MV-4-11 (cell line): ENCODE measurements at regions not wholly inside any gene's neighbourhood (a gene's known extent, or its start where the extent isn't known, plus 50 kb on each side); places are given as distances from the start of the nearest gene placed in this dataset.
"Not testable (repeated sequence)": the region's sequence is repeated elsewhere in the genome, so short reads cannot be mapped to it uniquely, and the experiment has no call there.

ENCODE experiments used
- DNase-seq: peaks from one replicate; lab custom pipeline; 2025; lab: John Stamatoyannopoulos, UW

DNA sequence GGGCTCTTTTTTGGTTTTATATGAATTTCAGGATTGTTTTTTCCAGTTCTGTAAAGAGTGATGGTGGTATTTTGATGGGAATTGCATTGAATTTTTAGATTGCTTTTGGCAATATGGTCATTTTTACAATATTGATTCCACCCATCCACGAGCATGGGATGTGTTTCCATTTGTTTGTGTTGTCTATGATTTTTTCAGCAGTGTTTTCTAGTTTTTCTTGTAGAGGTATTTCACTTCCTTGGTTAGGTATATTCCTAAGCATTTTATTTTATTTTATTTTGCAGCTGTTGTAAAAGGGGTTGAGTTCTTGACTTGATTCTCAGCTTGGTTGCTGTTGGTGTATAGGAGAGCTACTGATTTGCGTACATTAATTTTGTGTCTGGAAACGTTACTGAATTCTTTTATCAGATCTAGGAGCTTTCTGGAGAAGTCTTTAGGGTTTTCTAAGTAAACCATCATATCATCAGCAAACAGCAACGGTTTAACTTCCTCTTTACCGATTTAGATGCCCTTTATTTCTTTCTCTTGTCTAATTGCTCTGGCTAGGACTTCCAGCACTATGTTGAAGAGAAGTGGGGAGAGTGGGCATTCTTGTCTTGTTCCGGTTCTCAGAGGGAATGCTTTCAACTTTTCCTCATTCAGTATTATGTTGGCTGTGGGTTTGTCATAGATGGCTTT lies 69.4 kb upstream of the GNG12 start:
- DNase-seq, result not testable (repeated sequence)

DNA sequence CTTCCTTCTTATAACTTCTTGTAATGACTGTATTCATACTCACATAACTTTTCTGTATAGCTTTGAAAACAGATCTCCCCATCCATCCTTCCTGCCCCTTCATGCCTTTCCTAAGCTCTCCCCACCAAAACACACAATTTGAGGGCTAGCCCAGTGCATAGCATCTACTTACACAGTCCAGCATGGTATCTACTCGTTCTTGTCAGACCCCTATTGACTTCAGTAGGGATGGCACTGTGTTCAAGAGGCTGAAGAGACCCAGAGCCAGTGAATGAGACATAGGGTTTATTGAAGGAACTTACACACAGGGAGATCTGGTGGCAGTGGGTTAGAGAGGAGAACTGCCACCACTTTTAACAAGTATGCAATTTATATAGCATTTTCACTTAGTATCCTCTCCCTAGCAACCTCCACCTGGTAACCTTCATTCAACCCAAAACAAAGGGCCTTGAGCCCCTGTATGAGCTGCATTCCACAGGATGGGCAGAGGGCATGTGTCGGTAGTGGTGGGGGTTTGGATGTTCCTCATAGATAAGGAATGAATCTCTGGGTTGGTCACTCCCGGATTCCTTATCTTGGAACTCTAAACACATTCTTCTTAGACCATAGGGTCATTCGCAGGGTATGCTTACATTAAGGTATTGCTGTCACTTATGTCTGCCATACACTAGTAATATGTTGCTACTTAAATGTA lies 64.9 kb upstream of the GNG12 start:
- DNase-seq, result no peak

DNA sequence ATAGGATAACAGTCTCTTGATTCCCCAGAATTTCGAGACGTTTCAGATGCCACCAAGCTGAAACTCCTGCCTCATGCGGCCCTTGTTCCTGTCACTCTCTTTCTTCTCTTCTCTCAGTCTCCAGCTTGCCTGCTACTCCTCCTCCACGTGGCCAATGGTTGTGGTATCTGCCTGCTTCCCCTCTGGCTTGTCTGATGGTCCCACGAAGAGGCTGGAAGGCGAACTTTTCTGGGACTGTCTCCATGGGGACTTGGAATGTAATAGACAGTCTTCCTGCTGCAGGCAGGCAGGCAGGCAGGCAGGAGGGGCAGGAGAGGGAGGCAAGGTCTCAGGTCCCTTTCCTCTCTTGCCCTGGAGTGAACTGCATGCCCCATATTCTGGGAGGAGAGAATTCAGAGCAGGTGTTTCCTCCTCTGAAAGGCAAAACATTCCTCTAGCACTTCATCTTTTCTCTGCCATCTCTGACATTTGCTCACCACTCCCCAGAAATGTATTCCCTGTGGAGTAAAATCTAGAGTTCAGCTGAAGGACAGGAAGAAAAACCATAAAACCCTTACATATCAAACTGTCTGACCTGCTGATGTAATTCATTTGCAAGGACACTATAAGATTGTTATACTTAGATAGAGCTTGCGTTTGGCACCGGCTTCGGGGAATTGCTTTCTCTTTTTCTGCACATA lies 64.1 kb upstream of the GNG12 start:
- DNase-seq, result no peak

DNA sequence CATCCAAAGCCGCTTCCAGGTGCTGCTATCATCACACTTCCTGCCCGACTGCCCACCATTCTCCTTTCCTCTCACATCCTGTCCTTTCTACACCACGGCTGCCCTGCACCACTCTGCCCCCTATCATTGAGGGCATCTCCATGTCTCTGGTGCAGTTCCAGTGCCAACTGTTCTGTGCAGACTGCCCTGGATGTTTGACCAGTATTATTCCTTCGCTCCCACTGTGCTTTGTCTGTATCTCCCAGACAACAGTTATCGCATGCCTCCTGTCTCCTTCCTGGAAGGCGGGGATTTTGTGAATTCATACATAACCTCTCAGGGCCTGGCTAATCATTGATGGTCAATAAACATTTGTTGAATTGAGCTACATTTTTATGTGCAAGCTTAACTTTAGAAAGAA lies 63.6 kb upstream of the GNG12 start:
- no peak for DNase-seq

DNA sequence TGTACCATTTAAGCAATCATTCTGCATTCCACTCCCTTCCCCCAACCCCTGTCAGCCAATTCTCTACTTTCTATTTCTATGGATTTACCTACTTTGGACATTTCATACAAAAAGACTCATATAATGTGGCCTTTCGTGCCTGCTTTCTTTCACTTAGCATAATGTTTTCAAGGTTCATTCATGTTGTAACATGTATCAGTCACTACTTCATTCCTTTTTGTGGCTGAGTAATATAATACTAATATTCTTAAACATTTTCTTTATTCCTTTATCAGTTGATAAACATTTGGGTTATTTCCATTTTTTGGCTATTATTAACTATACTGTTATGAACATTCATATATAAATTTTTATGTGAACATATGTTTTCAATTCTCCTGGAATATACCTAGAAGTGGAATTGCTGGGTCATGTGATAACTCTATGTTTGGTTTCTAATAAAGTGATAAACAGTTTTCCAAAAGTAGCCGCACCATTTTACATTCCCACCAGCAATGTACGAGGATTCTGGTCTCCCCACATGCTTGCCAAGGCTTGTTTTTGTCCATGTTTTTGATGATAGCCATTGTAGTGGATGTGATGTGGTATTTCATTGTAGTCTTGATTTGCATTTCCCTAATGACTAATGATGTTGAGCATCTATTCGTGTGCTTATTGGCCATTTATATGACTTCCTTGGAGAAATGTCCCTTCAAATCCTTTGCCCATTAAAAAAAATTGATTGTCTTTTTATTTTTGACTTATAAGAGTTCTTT lies 61.9 kb upstream of the GNG12 start:
- DNase-seq, result no peak

DNA sequence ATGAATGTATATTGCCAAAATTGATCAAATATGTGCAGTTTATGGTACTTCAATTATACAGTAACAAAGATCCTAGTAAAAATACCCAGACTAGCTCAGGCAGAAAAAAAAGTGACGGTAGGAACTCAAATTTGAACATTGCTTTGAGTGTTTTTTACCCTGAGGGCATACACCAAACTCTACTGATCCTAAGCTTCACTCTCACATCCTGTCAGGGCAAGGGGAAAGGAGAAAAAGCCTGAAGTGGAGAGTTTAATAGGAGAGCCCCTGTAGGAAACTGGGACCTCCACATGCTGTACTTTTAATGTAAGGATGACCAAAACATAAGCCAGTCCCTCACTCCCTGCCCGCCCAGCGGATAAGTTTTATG lies 59.8 kb upstream of the GNG12 start:
- no peak for DNase-seq

DNA sequence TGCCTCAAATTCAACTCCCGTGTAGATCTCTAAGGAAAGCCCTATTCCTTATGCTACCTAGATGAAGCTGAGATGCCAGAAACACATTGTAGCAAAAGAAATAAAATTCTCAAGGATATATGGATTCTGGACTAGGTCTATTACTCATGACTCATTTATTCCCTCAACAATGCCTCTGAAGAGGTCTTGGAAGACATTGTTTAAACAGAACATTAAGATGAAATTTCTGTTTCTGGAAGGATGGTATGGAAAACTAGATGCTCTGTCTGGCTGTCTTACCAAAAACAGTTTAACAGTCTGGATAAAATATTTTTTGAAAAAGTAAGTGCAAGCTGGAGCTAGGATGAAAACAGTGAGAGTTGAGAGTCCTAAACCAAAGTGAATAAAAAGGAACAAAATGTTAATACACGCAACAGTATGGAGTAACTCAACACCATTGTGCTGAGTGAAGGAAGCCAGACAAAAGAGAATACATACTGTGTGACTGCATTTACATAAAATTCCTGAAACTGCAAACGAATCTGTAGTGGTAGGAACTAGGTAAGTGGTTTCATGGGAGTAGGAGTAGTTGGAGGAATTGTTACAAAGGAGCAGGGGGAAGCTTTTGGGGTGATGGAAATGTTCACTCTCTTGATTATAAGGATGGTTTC lies 59.3 kb upstream of the GNG12 start:
- DNase-seq, result no peak

DNA sequence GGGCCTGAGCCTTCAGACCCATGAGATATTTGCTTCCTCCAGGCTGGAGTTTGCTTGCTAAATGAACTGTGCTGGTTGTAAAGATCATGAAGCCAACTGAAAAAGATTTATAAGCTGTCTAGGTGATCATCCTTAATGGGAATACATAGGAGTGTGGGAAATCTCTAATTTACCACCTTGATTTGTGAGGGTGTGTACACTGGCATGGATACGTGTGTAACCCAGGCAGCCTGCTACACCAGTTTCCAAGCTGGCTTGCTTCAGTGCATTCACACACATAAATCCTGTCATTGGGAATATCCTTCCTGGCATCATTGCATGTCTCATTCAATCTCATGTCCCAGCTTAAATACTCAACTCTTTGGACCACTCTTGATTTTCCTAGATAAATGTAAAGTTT lies 57.6 kb upstream of the GNG12 start:
- DNase-seq, result no peak

DNA sequence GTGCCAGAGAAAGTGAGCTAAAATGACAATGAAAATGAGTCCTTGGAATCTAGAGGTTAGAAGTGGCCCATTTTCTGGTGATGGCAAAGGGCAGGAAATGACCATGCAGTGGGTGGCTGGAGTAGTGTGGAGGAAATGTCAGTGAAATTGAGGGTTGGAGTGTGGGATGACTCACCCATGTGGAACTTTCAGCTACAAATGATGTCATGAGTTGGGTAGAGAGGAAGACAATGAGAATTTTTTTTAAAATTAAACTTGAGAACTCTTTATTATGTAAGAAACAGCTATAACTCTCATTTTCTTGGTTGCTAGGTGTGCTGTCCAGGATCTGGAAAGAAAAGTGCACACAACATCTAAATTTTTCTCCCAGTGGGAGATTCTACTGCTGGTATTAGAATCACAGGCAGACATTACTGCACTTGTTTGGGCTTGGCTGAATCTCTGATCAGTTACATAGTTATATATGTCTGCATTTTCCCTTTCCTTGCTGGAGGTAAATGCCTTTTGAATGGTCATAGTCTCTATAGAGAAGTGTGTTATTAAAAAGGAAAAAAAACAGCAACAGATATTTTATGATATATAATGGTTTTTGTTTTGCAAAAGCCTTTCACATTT lies 56.8 kb upstream of the GNG12 start:
- DNase-seq, result peak; percentile 80

DNA sequence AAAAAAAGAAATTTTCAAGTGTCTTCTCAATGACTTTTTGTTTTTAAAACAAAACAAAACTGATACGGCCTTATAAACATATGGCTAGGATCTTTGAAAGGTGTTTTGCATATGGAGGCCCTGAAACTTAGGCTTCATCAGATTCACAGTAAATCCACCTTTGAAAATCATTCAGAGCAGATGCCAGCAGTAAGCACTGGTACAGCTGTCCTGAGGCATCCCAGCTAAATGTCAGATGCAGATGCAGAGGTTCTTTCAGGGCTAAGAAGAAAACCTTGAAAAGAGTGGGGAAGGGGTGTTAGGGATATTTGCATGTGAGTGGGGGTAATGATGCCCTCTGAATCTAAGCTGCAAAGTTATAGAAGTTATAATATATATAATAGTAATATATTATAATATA lies 56.2 kb upstream of the GNG12 start:
- DNase-seq, result no peak

DNA sequence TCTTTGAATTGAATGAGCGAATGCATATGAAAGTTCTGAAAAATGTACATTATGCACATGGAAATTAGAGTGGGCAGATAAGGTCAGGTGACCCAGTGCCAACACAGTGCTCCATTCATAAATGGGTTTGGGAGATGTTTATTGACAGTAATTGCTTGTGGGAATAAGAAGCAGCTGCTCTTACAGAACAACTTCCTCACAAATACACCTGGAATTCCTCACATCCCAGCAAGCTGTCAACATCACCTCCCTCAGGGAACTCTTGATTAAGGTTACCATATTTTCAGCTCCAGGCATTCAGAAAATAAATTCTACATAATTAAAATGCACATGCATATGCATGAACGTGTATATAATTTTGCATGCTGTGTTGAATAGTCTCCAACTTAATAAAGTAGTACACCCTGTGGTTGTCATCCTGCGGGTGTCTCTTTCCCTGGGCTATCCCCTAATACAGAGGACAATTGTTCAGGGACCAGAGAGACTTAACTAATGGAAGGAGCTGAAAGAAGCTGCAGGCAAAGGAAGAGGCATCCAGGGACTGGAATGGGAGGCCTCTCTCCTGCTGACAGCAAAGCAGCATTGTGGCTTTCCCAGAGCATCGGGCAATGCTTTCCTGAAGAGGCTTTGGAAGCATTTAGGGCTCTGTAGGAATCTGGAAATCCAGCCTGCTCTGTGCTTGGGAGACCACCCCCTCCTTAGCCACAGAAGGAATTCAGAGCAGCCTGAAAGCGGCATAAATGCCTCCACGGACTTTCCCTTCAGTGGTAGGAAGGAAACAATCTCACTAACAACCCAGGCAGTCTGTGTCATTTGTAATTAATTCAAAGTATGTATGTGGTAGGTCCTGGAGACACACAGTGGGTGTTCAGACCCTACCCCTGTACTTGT lies 55.2 kb upstream of the GNG12 start:
- DNase-seq, result no peak

DNA sequence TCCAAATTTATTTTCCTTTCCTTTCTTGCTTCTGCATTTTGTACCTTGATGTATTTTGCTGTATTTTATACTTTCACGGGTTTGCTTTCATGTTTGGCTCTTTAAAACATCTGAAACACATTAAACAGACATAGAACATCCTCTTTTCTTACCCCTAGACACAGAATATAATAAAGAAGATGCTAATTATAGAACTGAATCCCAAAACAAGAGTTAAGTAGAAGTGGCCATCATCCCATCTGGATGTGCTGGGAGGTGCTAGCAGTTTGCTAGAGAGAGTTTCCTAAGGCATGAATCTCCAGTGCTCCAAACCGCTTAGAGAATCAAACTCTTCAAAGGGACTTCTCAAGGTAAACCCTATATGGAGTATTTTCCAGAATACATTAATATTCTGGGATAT lies 53.9 kb upstream of the GNG12 start:
- DNase-seq, result no peak

DNA sequence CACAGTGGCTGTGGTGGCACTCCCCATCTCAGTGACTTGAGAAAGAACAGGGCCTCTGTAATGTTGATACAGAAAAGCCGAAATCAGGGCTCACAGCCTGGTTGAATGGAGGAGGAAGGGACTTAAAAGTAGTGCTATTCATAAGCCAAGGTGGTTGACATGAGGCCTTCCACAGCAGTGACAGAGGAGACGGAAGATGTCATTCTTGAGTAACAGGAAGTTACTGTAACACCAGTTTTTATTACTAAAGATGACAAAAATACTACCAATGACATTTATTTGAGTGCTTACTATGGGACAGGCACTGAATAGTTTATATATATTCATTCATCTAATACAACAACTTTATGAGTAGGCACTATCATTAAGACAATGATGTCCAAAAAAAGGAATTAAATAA lies 52.8 kb upstream of the GNG12 start:
- DNase-seq, result peak; percentile 58

DNA sequence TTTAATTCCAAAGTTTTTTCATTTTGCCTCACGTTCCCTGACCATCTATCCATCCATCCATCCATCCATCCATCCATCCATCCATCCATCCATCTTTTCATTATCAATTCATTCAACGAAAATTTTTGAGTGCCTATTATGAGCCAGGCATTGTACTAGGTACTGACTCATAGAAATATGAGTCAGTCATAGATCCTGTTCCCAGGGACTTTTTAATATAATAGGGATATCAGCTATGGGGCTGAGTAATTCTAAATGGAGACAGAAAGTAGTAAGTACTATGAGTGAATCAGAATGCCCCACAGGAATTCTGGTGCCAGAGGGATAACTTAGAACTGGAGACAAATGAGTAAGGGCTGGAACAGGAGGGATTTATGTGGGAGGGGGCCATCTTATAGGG lies 49.8 kb upstream of the GNG12 start:
- no peak for DNase-seq
